GM21528 (cell line): ENCODE measurements at regions not wholly inside any gene's neighbourhood (a gene's known extent, or its start where the extent isn't known, plus 50 kb on each side); places are given as distances from the start of the nearest gene placed in this dataset.

Experiments
- ATAC-seq: cut with Tn5 transposase; IDR thresholded peaks from one replicate; pipeline ENCODE4 v1.9.1; 2021; ENCODE audit warnings: mild to moderate bottlenecking, moderate library complexity; ENCODE audit not compliant: unreplicated experiment, low FRiP score

DNA sequence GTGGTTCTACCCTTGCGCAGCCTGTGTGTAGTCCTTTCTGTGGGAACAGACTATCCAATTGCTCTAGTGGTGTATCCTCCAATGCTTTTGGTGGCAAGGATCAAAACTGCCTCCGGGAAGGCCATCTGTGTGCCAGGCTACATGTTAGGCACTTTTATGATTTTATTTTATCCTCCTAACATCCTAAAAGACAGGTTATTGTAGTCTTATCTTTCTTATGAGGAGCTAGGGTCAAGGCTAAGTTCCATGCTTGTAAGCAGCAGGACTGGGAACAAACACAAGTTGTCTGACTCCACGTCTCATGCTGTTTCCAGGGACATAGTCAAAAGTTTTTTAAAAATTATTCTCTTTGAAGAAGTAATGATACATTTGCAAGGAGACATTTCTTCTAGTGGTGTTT lies 278.7 kb upstream of the ADAMTSL1 start:
- no peak for ATAC-seq

DNA sequence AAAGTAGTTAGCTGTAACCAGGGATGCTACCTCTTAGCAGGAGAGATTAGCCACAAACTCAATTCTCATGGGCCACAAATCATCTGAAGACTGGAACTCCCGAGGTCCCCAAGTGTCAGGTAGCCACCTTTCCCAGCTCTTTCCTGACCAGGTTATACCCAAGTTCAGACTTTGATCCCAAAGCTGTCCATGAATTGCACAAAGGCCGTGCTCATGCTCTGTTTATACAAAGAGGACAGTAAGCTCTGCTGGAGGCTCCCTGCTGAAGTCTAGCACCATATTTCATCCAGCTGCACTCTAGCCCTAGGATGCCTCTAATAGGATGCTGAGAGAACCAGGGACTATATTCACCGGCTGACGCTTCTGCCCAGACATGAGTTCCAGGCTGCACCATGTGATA lies 271.0 kb upstream of the ADAMTSL1 start:
- ATAC-seq: no peak

DNA sequence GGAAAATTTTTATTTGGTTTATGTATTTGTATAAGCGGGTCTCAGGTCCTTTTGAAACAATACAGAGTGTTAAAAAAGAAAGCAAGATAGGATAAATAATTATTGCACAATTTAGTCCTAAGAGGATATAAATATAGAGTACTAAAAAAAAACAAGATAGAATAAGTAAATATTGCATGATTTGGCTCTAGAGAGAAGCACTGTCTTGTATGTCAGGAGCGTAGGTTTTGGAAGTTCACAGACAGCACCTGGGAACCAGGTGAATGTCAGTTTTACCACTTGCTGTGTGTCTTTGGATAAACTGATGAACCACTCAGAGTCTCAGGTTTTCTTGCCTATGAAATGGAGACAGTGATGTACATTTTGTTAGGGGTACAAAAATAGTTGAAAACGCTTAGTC lies 266.2 kb upstream of the ADAMTSL1 start:
- ATAC-seq: no peak

DNA sequence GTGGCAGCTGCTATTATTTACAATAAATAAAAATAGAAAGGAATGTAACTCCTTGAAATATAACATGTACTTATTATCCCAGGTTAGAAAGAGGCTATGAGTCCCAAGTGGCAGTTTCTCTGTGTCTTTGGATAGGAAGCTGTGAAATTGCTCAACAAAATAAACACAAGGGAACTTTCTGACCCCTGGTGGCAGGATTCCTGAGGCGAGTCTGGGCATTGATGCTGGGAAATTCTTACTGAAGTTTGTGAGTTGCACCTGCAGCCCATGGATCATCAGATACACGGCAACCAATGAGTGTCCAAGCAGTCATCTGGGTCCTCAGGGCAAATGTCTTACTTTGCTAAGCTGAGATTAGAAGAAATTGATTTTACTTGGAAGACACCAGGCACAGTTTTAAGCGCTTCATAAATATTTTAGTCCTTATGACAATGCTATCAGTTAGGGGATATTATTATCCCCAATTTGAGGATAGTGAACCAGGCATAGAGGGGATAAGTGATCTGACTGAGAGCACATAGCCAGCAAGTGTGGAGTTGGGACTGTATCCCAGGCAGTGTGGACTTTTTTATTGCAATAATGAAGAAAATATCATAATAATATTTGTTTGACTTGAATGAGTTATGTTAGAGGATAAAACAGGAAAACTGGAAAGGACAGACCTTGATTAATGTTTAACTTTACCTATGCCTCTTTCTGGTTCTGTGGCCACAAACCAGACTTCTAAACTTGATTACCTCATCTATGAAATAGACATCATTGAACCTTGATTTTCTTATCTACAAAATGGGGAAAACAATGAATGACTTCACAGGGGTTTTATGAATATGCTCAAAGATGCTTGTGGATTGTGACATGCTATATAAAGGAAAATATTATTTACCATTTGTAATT lies 265.5 kb upstream of the ADAMTSL1 start:
- ATAC-seq: no peak

DNA sequence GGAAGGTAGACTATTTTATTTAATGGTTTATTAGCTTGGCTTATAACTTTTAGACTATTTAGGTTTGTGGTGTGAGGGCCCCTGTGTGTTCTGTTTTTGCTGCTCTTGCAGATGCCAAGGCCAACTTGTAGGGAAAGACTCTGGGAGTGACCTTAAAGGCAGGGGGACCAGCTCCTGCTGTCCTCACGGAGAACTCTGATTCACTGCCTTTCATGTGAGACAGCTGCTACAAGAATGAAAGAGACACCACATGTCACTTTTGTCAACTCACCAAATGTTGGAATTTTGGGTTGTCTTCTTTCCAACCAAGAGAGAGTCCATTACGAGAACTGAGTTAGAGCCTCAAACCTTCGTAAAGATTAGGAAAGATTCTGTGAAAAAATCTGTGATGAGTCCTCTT lies 258.3 kb upstream of the ADAMTSL1 start:
- ATAC-seq: no peak

DNA sequence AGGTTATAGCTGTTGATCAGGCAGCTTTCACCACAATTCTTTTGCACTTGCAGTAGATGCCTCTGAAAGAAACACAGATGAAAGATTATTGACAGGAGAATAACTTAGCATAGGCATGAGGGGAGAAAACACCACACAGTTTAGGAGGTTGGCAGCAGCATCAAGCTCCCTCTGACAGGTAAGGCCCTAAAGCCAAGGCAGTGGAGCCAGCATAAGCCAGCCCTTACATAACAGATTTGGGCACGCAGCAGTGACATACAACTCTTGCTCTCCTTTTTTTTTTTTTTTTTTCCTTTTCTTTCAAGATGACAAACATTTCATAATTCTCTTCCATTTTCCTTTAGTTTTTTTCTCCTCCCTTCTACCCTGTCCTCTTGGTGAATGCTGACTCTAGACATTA lies 257.6 kb upstream of the ADAMTSL1 start:
- ATAC-seq: no peak

DNA sequence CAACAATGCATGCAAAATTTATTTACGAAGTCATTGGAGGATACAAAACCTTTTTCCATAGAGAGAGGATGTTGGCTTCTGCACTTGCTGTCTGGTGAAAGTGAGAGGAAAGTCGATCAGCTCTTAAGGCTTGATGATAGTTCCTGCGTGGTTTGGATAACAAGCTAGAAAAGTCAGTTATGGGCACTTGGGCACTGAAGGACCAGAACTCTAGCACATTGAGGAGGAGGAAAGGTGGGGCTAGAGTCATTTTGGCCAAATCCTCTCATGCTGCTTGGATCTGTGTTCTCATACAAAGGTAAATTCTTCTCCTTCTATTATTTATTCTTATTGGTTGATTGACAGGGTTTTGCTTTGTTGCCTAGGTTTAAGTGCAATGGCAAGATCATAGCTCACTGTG lies 245.9 kb upstream of the ADAMTSL1 start:
- no peak for ATAC-seq

DNA sequence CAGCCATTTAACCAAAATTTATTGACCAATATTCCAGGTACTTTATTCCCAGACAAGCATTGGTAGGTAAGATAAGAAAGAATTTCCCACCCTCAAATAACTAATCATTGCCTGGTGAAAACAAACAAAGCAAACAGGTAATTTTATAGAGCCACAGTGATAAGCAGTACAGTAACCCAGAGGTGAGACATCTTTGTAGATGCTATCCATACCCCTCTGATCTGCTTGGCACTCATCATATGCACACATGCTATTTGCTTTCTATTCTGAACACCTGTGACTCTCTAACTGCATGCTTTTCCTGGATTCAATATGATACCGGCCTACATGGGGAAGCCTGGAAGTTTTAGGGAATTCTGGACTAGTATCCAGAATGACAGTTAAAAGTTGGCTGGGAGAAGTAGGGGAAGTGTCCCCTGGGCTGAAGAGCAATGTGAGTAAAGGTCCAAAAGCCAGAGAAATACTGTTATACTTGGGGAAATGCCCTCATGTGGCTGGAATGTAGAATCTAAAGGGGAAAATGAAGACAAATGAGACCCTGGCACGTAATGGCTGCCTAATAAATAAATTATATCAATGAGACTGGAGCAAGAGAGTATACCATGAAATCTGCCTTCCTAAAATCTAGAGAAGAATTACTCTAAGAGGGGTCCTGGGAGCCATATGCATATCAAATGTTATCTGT lies 243.8 kb upstream of the ADAMTSL1 start:
- no peak for ATAC-seq

DNA sequence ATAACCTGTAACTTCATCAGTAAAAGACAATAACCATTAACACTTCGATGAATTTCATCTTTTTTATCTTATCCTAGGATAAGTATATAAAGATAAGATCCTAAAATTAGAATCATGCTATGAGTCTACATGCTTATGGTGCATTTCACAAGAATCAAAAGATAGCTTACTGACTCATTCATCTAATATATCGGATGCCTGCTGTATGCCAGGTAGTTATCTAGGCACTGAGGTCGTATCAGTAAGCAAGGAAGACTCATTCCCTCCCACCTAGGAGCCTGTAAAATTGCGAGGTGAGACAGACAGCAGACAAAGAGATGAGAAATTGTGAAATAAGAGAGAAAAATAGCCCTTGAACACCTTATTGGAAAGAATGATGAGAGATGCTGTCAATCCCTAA lies 240.6 kb upstream of the ADAMTSL1 start:
- ATAC-seq: no peak

DNA sequence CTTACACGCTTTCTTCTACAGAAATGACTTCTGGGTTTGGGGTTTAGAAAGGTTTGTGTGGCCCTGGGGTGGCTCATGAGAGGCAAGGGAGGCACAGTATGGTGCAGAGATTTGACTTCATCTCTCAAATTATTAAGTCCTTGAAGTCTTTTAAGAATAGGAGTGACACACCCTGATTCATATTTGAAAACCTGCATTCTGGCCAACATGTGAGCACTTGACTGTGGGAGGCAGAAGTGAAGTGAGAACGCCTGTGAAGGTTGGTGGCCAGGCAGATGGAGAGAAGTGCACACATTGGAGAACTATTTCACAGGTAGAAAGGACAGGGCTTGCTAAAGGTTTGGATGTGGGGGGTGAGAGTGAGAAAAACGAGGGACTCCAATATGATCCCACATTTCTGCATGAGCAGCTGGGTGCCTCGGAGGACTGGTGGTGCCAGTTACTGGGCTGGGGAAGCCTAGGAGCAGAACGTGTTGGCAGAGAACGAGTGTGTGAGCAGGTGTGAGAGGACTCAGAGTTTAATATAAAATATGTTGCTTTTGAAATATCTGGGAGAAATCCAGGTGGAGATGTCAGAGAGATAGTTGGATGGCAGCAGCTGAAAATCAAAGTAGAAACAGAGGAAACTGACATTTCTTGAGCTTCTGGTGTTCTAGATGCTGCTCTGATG lies 240.0 kb upstream of the ADAMTSL1 start:
- ATAC-seq: no peak

DNA sequence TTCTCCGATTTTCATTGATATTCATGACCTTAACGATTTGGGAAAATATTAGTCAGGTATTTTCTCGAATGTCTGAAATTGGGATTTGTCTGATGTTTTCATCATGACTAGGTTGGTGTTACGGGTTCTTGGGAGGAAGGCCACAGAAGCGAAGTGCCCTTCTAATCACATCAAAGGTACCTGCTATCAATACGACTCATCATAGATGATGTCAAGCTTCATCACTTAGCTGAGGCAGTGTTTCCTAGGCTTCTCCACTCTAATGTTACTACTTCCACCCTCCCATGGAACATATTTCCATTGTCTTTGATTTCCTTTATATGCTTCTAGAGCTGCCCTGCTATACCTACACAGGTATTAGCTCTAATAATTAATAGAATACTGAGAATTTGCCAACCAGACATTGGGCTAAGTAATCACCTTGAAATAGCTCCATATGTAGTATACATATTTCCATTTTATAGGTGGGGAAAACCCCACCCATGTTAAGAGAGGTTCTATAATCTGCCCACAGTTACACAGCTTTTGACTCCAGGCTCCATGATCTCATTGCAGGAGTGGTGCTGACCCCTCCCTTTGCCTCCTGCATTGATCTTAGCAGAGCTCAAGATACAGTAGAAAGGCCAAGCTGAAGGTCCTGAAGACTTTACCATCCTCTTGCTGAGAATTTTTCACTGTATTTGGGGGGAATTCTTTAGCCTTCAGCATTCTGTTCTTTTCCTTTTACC lies 238.6 kb upstream of the ADAMTSL1 start:
- ATAC-seq: no peak

DNA sequence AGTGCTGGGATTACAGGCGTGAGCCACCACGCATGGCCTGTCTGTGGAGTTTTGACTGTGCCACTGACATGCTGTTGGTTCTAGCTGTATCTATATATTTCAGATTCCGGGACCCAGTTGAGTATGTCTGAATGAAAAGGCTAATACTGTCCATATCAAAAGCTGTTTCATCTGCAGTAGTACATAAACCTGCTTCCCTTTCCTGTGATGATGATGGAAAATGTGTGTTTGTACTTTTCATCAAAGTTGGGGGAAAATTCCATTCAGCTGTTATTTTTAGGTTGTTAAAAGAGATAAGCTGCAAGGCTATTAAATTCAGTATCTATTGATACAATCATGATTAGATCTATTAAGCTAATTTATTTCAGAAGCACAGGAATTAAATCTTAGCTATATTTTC lies 237.6 kb upstream of the ADAMTSL1 start:
- ATAC-seq: no peak

DNA sequence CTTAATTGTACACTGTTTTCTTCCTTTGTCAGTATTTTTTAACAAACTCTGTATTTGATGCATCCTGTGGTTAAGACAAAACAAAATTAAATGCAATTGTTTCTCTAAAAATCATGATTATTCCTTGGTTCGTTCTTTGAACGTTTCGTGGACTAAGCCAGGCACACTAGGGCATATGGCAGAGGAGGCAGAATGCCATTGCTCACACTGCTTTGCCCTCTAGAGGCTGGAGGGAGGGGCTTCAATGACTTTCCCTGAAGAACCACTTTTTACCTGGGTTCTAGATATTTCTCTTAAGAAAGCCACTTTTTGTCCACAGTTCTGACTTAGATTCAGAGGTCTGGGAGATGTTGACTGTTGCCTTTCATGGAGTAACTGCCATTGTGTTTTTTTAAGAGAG lies 236.2 kb upstream of the ADAMTSL1 start:
- no peak for ATAC-seq

DNA sequence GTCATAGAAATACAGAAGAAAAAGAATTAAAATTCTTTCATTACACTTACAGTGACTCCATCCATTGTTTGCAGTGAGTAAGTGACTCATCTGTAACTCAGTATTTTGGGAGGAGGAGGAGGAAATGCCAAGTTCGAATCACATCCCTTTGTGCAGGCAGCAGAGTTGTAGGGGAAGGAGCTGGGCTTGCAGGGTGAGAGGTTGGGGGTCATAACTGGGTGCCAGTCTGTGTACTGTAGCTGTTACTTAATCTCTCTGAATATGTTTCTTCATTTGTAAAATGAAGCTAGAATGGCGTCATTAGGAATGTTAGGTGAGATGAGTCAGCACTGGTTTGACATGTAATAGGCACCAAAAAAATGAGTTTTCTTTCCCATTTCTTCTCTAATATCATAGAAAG lies 235.7 kb upstream of the ADAMTSL1 start:
- no peak for ATAC-seq

DNA sequence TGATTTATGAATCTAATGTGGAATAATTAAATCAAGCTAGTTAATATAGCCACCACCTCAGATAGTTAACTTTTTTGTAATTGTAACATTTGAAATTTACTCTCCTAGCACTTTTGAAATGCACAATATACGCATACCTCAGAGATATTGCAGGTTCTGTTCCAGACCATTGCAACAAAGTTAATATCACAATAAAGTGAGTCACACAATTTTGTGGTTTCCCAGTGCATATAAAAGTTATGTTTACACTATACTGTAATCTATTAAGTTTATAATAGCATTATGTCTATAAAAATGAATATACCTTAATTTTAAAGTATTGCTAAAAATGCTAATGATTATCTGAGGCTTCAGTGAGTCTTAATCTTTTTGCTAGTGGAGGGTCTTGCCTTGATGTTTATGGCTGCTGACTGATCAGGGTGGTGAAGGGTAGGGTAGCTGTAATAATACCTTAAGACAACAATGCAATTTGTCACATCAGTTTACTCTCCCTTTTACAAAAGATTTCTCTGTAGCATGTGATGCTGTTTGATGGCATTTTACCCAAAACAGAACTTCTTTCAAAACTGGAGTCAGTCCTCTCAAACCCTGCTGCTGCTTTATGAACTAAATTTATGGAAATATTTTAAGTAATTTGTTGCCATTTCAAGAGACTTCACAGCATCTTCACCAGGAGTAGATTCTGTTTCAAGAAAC lies 235.1 kb upstream of the ADAMTSL1 start:
- ATAC-seq: no peak

DNA sequence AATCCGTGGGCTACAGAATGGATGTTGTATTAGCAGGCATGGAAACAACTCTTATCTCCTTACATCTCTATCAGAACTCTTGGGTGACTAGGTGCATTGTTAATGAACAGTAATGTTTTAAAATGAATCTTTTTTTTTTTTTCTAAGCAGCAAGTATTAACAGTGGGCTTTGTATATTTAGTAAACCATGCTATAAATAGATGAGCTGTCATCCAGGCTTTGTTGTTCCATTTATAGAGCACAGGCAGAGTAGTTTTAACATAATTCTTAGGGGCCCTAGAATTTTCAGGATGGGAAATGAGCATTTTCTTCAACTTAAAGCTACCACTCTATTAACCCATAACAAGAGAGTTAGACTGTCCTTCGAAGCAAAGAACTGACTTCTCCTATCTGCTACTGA lies 233.7 kb upstream of the ADAMTSL1 start:
- no peak for ATAC-seq

DNA sequence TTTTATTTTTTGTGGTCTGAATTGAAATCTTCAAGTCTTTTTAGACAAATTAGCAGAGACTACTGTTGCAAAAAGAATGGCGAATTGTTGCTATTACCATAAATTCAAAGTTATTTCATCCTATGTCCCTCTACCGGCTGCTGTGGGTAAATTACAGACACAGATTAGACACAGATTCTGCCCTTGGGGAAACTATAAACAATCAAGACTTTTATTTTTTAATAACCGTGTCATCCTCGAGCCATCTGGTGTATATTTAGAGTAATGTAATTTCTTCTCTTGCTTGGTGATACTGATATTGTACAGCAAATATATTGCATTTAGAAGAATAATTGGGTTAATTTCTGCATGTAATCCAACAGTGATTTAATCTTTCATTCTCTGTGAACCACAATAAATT lies 228.0 kb upstream of the ADAMTSL1 start:
- ATAC-seq: no peak

DNA sequence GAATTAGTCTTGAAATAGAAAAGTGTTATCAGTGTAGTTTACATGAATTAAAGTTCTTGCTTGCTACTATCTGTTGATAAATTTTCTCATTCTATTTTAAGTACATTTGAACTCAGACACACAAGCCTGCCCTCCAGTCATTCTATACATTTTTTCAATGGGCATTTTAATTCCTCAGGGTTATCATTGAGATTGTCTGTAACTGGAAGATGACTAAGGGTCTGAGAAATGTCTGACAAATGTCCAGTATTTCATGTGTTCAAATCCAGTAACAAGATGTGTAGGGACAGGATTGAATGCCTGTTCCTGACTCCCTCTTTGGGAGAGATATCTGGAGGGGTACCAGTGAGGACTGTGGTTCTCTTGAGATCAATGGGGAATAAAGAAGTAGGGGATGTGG lies 223.9 kb upstream of the ADAMTSL1 start:
- ATAC-seq: no peak

DNA sequence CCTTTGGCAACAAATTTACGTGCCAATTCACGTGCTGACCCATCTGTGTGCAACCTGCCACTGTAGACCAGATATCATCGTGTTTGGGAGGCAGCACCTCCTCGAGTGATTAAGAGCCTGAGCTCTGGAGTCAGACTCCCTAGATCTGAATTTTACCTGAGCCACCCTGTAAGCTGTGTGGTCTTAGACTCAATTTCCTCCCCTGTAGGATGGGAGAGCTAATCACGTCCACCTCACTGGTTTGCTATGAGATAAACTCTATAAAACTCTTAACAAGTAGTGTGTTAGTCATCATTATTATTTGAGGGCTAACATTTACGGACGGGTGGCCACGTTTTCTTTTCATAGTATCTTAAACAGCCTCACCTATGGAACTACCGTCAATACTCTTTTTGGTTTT lies 220.0 kb upstream of the ADAMTSL1 start:
- no peak for ATAC-seq

DNA sequence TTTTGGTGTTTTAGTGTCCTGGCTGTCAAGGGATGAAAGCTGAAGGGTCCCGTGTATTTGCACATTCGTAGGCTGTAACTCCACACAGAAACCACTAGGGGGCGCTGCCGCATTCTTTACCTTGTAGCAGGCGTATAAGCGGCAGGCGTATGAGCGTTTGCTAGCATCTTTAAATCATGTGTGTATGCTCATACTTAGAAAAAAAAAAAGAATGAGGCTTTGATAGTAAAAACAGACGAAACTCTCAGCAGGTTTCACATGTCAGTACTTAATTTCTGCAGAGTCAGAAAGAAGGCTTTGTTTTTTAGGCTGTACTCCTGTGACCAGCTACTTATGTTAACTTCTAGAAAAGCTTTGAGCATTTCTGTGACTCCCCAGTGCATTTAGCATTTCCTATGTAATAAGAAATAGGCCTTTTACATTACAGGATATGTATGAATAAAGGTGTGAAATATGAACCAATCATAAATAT lies 218.8 kb upstream of the ADAMTSL1 start:
- ATAC-seq: peak; percentile 95
